HepG2 (cell line): ENCODE measurements at regions not wholly inside any gene's neighbourhood (a gene's known extent, or its start where the extent isn't known, plus 50 kb on each side); places are given as distances from the start of the nearest gene placed in this dataset.

ENCODE experiments used
- ATAC-seq: fragments of 200-7000 bp; cut with Tn5 transposase; 3 replicates; pipeline ENCODE4 v1.9.1; 2020; ENCODE audit warnings: mild to moderate bottlenecking, moderate library complexity
- BruUV-seq: library from RNA; stranded (reverse); fragments of 400-500 nt; replicated peaks from 2 replicates; lab custom pipeline; 2021; lab: Mats Ljungman, UMichigan
- CTCF ChIA-PET: fragments of 300-600 bp; formaldehyde crosslinking; extraction: SDS; loops from one replicate; lab custom pipeline; 2021; ENCODE audit warnings: low total read pairs, inconsistent platforms, low intra/inter-chr PET ratio; lab: Yijun Ruan, JAX
- POLR2A ChIA-PET: fragments of 350-600 bp; sonication (Branson Sonifier 250); formaldehyde crosslinking; loops from one replicate; lab custom pipeline; 2020; ENCODE audit warnings: antibody characterized with exemption, inconsistent platforms; lab: Yijun Ruan, JAX
- DNase-seq: peaks from one replicate; pipeline ENCODE4 v3.0.0-alpha.2; 2015; ENCODE audit warnings: low spot score
- FAIRE-seq: peaks from 3 replicates; lab custom pipeline; 2011; peaks lifted over from hg19 to GRCh38; lab: Jason Lieb, UNC
- H2AFZ ChIP-seq: one replicate; pipeline ENCODE4 v1.6.1; 2011; ENCODE audit warnings: low read length, inconsistent platforms
- H3K27ac ChIP-seq: fragments of 300-600 bp; 3 replicates; pipeline ENCODE4 v1.8.0; 2011; ENCODE audit warnings: mixed run types, mild to moderate bottlenecking, mixed read lengths, low read length, inconsistent platforms; ENCODE audit not compliant: insufficient read depth; ENCODE audit errors: extremely low read length
- H3K27me3 ChIP-seq, 2 experiments: fragments of 200-600 bp in 1 of 2; 2 replicates in 1 of 2; 3 replicates in 1 of 2; pipeline versions ENCODE4 v1.6.0 to v1.8.0; 2011; ENCODE audit warnings: low read length in 2 of 2, mild to moderate bottlenecking in 2 of 2, moderate library complexity in 2 of 2, inconsistent platforms in 1 of 2; ENCODE audit not compliant: insufficient read depth in 2 of 2, control insufficient read depth in 1 of 2
- H3K36me3 ChIP-seq, 2 experiments: fragments of 200-600 bp in 1 of 2; replicated peaks in 1 of 2; 2 replicates in 1 of 2; 3 replicates in 1 of 2; pipeline versions ENCODE4 v1.5.1 to v1.8.0; 2011; ENCODE audit warnings: low read length in 2 of 2, inconsistent platforms in 1 of 2; ENCODE audit not compliant: insufficient read depth in 2 of 2, control insufficient read depth in 1 of 2
- H3K4me1 ChIP-seq: 2 replicates; pipeline ENCODE4 v1.5.1; 2012; ENCODE audit warnings: low read length, inconsistent platforms; ENCODE audit not compliant: insufficient read depth
- H3K4me2 ChIP-seq: 2 replicates; pipeline ENCODE4 v1.6.0; 2011; ENCODE audit warnings: low read depth, low read length, inconsistent platforms
- H3K4me3 ChIP-seq, 3 experiments: fragments of 200-600 bp in 1 of 3; sonication (generic), shearing (Covaris generic) in 1 of 3; replicated peaks in 1 of 3; 2 replicates each; pipeline ENCODE4 v1.5.1; 2011 to 2016; ENCODE audit warnings: low read length in 3 of 3, inconsistent platforms in 2 of 3, low read depth in 2 of 3, mild to moderate bottlenecking in 2 of 3, control low read depth in 1 of 3, mixed read lengths in 1 of 3; ENCODE audit not compliant: insufficient read depth in 1 of 3
- H3K79me2 ChIP-seq: one replicate; pipeline ENCODE4 v1.6.1; 2011; ENCODE audit warnings: low read length, inconsistent platforms; ENCODE audit not compliant: insufficient read depth
- H3K9ac ChIP-seq: 2 replicates; pipeline ENCODE4 v1.6.0; 2011; ENCODE audit warnings: mild to moderate bottlenecking, low read depth, low read length, inconsistent platforms; ENCODE audit not compliant: insufficient read depth
- H3K9me3 ChIP-seq: 2 replicates; pipeline ENCODE4 v1.5.1; 2012; ENCODE audit warnings: mild to moderate bottlenecking, low read length
- H4K20me1 ChIP-seq: 2 replicates; pipeline ENCODE4 v1.6.0; 2011; ENCODE audit warnings: inconsistent platforms, mild to moderate bottlenecking, low read length, moderate library complexity; ENCODE audit not compliant: insufficient read depth
- BRCA1 ChIP-seq: sonication (generic); formaldehyde crosslinking; IDR thresholded peaks from 2 replicates; pipeline ENCODE4 v1.4.0; 2020; ENCODE audit warnings: missing genetic modification reagents
- DR1 ChIP-seq: sonication (generic); formaldehyde crosslinking; IDR thresholded peaks from 2 replicates; pipeline ENCODE4 v1.8.0; 2021; ENCODE audit warnings: mild to moderate bottlenecking, missing genetic modification reagents, inconsistent platforms
- HDAC1 ChIP-seq: sonication (generic); formaldehyde crosslinking; IDR thresholded peaks from 2 replicates; pipeline ENCODE4 v1.5.1; 2020; ENCODE audit warnings: mild to moderate bottlenecking, missing genetic modification reagents
- KLF6 ChIP-seq: IDR thresholded peaks from 2 replicates; pipeline ENCODE4 v1.8.0; 2016; ENCODE audit warnings: missing biosample characterization, missing genetic modification reagents
- KLF9 ChIP-seq: IDR thresholded peaks from 2 replicates; pipeline ENCODE4 v1.6.1; 2016; ENCODE audit warnings: low read depth
- NONO ChIP-seq, 2 experiments: fragments of 450-650 bp in 1 of 2; sonication (generic) in 1 of 2; formaldehyde crosslinking in 1 of 2; IDR thresholded peaks in 1 of 2; conservative IDR thresholded peaks in 1 of 2; 2 replicates each; pipeline versions ENCODE4 v1.6.1 to v1.8.0; 2017 to 2022; ENCODE audit warnings: mild to moderate bottlenecking in 1 of 2, missing genetic modification reagents in 1 of 2, moderate library complexity in 1 of 2
- RNF2 ChIP-seq: fragments of 450-650 bp; conservative IDR thresholded peaks from 2 replicates; pipeline ENCODE4 v1.6.1; 2016; ENCODE audit warnings: low read depth
- SETDB1 ChIP-seq: sonication (generic); formaldehyde crosslinking; IDR thresholded peaks from 2 replicates; pipeline ENCODE4 v1.5.1; 2020; ENCODE audit warnings: missing genetic modification reagents, mild to moderate bottlenecking, borderline replicate concordance
- ZEB1 ChIP-seq: IDR thresholded peaks from 2 replicates; pipeline ENCODE4 v1.6.1; 2012; ENCODE audit warnings: mild to moderate bottlenecking, low read depth, inconsistent platforms; ENCODE audit not compliant: insufficient replicate concordance
- ZFP41 ChIP-seq: sonication (generic); formaldehyde crosslinking; IDR thresholded peaks from 2 replicates; pipeline ENCODE4 v1.4.0; 2020; ENCODE audit warnings: mild to moderate bottlenecking, missing genetic modification reagents, borderline replicate concordance
- ZFP90 ChIP-seq: sonication (generic); formaldehyde crosslinking; IDR thresholded peaks from 2 replicates; pipeline ENCODE4 v1.8.0; 2022; ENCODE audit warnings: missing genetic modification reagents, mild to moderate bottlenecking, inconsistent platforms, borderline replicate concordance
- ZNF160 ChIP-seq: sonication (generic); formaldehyde crosslinking; IDR thresholded peaks from 2 replicates; pipeline ENCODE4 v1.8.0; 2022; ENCODE audit warnings: mild to moderate bottlenecking, inconsistent platforms, missing genetic modification reagents
- ZNF326 ChIP-seq: sonication (generic); formaldehyde crosslinking; IDR thresholded peaks from 2 replicates; pipeline ENCODE4 v1.4.0; 2020; ENCODE audit warnings: missing genetic modification reagents, borderline replicate concordance
- ZNF746 ChIP-seq: sonication (generic); formaldehyde crosslinking; IDR thresholded peaks from 2 replicates; pipeline ENCODE4 v1.8.0; 2022; ENCODE audit warnings: mild to moderate bottlenecking, missing genetic modification reagents
- ZNF766 ChIP-seq: sonication (generic); formaldehyde crosslinking; IDR thresholded peaks from 2 replicates; pipeline ENCODE4 v1.5.0; 2020; ENCODE audit warnings: missing genetic modification reagents, borderline replicate concordance
- in situ Hi-C: cut with HindIII; loops from 2 replicates; pipeline ENCODE4 v1.10.0; 2017; ENCODE audit warnings: low pct_unique_long_range_greater_than_20kb; ENCODE audit not compliant: extremely low pct_ligation_motif_present
- intact Hi-C: fragments of 100-400 bp; cut with micrococcal nuclease; formaldehyde crosslinking; loops from one replicate; pipeline ENCODE4 v1.10.0; 2022; ENCODE audit not compliant: unreplicated experiment
- TF ChIP-seq, protein P1 (sequence below): sonication (generic); formaldehyde crosslinking; IDR thresholded peaks from 2 replicates; pipeline ENCODE4 v1.8.1; 2023; ENCODE audit warnings: mild to moderate bottlenecking, missing genetic modification reagents, borderline replicate concordance
- TF ChIP-seq, protein P2 (sequence below): sonication (generic); formaldehyde crosslinking; IDR thresholded peaks from 2 replicates; pipeline ENCODE4 v1.4.0; 2020; ENCODE audit warnings: missing genetic modification reagents
- TF ChIP-seq, protein P3 (sequence below): sonication (generic); formaldehyde crosslinking; IDR thresholded peaks from 2 replicates; pipeline ENCODE4 v1.5.1; 2020; ENCODE audit warnings: mild to moderate bottlenecking, missing genetic modification reagents, moderate library complexity

DNA sequence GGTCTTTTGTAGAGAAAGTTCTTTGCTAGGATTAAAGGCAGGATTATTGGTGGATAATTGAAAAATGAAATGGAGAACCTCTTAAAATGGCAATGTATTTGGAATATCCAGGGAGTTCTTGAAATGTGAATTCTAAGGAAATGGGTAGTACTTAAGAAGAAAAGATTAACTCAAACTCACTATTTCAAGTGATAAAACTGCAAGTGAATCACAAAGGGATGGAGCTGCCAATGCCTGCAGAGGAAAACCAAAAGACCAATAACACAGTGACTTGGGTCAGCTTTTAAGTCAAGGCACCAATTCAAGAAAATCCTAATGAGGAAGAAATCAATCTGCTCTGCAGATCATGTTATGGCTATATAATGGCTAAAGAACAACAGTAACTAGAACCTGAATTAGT, 67.6 kb upstream of the ETAA1 start:
- H3K4me3 ChIP-seq: no peak overlapping the region
- H3K9ac ChIP-seq: no peak overlapping the region
- DNase-seq (no peak), FAIRE-seq (no peak), ATAC-seq (no peak)
- no peaks in the 10 kb centered on the region for H3K4me1 ChIP-seq
- ChIA-PET POLR2A (no interaction called here), CTCF (no interaction called here)
- no peak overlapping the region for H2AFZ ChIP-seq
- in situ Hi-C loops: no loop called here
- H4K20me1 ChIP-seq: no peaks in the 10 kb centered on the region
- H3K4me2 ChIP-seq: no peak overlapping the region
- no peaks in the 10 kb centered on the region for H3K79me2 ChIP-seq
- H3K27me3 ChIP-seq: no peaks in the 10 kb centered on the region; a peak in 2 of 5 replicates
- no peak overlapping the region for H3K27ac ChIP-seq
- BruUV-seq: no TSS peak
- no peaks in the 10 kb centered on the region for H3K36me3 ChIP-seq
- no peaks in the 10 kb centered on the region for H3K9me3 ChIP-seq
- intact Hi-C loops: loop anchor here (10.0 kb wide), 1 partner anchor 65 kb away; the partner anchor contains the start of gene ETAA1
- TF ChIP-seq BRCA1 (CRISPR knock-in tag) (no peak), ZNF746 (CRISPR knock-in tag) (no peak), NONO (IDR thresholded peaks at IDR 0.05) (no peak), NONO (CRISPR knock-in tag; conservative IDR thresholded peaks at IDR 0.05) (no peak), ZFP41 (CRISPR knock-in tag) (no peak), SETDB1 (no peak), DR1 (CRISPR knock-in tag) (no peak), HDAC1 (CRISPR knock-in tag) (no peak), ZNF160 (CRISPR knock-in tag) (no peak), KLF6 (CRISPR knock-in tag) (no peak), KLF9 (CRISPR knock-in tag) (no peak), ZNF766 (CRISPR knock-in tag) (no peak), ZNF326 (CRISPR knock-in tag) (no peak), RNF2 (no peak), ZFP90 (CRISPR knock-in tag) (no peak), ZEB1 (no peak)
- TF ChIP-seq, protein P1, sequence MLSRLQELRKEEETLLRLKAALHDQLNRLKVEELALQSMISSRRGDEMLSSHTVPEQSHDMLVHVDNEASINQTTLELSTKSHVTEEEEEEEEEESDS (CRISPR knock-in tag): no peak
- TF ChIP-seq, protein P2, sequence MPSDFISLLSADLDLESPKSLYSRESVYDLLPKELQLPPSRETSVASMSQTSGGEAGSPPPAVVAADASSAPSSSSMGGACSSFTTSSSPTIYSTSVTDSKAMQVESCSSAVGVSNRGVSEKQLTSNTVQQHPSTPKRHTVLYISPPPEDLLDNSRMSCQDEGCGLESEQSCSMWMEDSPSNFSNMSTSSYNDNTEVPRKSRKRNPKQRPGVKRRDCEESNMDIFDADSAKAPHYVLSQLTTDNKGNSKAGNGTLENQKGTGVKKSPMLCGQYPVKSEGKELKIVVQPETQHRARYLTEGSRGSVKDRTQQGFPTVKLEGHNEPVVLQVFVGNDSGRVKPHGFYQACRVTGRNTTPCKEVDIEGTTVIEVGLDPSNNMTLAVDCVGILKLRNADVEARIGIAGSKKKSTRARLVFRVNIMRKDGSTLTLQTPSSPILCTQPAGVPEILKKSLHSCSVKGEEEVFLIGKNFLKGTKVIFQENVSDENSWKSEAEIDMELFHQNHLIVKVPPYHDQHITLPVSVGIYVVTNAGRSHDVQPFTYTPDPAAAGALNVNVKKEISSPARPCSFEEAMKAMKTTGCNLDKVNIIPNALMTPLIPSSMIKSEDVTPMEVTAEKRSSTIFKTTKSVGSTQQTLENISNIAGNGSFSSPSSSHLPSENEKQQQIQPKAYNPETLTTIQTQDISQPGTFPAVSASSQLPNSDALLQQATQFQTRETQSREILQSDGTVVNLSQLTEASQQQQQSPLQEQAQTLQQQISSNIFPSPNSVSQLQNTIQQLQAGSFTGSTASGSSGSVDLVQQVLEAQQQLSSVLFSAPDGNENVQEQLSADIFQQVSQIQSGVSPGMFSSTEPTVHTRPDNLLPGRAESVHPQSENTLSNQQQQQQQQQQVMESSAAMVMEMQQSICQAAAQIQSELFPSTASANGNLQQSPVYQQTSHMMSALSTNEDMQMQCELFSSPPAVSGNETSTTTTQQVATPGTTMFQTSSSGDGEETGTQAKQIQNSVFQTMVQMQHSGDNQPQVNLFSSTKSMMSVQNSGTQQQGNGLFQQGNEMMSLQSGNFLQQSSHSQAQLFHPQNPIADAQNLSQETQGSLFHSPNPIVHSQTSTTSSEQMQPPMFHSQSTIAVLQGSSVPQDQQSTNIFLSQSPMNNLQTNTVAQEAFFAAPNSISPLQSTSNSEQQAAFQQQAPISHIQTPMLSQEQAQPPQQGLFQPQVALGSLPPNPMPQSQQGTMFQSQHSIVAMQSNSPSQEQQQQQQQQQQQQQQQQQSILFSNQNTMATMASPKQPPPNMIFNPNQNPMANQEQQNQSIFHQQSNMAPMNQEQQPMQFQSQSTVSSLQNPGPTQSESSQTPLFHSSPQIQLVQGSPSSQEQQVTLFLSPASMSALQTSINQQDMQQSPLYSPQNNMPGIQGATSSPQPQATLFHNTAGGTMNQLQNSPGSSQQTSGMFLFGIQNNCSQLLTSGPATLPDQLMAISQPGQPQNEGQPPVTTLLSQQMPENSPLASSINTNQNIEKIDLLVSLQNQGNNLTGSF (CRISPR knock-in tag): no peak
- TF ChIP-seq, protein P3, sequence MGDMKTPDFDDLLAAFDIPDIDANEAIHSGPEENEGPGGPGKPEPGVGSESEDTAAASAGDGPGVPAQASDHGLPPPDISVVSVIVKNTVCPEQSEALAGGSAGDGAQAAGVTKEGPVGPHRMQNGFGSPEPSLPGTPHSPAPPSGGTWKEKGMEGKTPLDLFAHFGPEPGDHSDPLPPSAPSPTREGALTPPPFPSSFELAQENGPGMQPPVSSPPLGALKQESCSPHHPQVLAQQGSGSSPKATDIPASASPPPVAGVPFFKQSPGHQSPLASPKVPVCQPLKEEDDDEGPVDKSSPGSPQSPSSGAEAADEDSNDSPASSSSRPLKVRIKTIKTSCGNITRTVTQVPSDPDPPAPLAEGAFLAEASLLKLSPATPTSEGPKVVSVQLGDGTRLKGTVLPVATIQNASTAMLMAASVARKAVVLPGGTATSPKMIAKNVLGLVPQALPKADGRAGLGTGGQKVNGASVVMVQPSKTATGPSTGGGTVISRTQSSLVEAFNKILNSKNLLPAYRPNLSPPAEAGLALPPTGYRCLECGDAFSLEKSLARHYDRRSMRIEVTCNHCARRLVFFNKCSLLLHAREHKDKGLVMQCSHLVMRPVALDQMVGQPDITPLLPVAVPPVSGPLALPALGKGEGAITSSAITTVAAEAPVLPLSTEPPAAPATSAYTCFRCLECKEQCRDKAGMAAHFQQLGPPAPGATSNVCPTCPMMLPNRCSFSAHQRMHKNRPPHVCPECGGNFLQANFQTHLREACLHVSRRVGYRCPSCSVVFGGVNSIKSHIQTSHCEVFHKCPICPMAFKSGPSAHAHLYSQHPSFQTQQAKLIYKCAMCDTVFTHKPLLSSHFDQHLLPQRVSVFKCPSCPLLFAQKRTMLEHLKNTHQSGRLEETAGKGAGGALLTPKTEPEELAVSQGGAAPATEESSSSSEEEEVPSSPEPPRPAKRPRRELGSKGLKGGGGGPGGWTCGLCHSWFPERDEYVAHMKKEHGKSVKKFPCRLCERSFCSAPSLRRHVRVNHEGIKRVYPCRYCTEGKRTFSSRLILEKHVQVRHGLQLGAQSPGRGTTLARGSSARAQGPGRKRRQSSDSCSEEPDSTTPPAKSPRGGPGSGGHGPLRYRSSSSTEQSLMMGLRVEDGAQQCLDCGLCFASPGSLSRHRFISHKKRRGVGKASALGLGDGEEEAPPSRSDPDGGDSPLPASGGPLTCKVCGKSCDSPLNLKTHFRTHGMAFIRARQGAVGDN (CRISPR knock-in tag): no peak
